AG09309 (cell line): ENCODE measurements at regions not wholly inside any gene's neighbourhood (a gene's known extent, or its start where the extent isn't known, plus 50 kb on each side); places are given as distances from the start of the nearest gene placed in this dataset.
A peak's percentile ranks its signal among the peaks of the same experiment; 100 is the strongest.

Experiments
- DNase-seq: peaks from one replicate; pipeline ENCODE4 v3.0.0-alpha.2; 2010; ENCODE audit warnings: low read depth
- H3K4me3 ChIP-seq: 2 replicates; pipeline ENCODE4 v1.5.1; 2011; ENCODE audit warnings: mild to moderate bottlenecking, low read depth, low read length, moderate library complexity; ENCODE audit not compliant: control insufficient read depth
- TF ChIP-seq, protein P1 (sequence below): IDR thresholded peaks from 2 replicates; pipeline ENCODE4 v1.5.1; 2011; ENCODE audit warnings: mild to moderate bottlenecking, low read depth, low read length, inconsistent platforms; ENCODE audit not compliant: insufficient read depth, control insufficient read depth; ENCODE audit errors: missing control alignments

- H3K4me3 ChIP-seq: no peak overlapping the region
- DNase-seq: no peak
- TF ChIP-seq, protein P1, sequence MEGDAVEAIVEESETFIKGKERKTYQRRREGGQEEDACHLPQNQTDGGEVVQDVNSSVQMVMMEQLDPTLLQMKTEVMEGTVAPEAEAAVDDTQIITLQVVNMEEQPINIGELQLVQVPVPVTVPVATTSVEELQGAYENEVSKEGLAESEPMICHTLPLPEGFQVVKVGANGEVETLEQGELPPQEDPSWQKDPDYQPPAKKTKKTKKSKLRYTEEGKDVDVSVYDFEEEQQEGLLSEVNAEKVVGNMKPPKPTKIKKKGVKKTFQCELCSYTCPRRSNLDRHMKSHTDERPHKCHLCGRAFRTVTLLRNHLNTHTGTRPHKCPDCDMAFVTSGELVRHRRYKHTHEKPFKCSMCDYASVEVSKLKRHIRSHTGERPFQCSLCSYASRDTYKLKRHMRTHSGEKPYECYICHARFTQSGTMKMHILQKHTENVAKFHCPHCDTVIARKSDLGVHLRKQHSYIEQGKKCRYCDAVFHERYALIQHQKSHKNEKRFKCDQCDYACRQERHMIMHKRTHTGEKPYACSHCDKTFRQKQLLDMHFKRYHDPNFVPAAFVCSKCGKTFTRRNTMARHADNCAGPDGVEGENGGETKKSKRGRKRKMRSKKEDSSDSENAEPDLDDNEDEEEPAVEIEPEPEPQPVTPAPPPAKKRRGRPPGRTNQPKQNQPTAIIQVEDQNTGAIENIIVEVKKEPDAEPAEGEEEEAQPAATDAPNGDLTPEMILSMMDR: no peak
These were observed 62.2 kb upstream of the KIF26B start for GRCh38 chr1:245092638-245092976.

DNA sequence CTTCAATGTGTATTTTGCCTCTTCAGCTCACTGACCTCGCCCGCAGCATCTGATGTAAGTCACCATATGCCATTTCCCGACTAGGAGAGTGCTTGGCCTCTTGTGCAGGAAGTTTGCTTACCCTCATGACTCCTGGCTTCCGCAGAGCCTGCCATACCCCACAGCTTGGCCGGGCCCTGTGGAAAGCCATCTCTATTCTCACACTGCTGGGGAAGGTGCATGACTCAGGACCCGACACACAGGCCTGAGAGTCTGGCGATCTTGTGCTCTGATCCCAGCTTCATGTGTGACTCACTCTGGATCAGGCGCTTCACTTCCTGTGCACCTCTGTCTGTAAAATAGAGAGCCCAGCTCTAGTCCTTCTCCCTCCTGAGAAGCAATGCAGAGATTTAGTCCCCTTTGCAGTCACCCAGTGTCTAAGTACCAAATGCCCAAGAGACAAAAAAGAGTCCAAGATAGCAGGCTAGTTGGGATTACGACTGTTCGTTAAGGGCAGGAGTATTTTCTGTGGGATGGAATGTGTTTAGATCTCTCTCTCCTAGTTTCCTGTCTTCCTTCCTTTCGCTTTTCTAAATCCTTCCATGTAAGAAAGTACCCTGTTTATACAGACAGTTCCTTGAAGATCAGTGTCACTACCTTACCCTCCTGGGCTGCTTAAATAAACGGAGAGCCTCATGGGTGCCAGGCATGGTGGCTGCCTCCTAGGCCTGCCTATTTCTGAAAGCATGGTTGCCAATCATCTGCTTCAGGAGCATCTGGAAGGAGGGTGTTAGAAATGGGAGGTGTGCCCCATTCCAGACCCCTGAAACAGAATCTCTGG is 62.8 kb upstream of the KIF26B start:
- TF ChIP-seq, protein P1: no peak
- no peak overlapping the region for H3K4me3 ChIP-seq
- peak; percentile 86 for DNase-seq

DNA sequence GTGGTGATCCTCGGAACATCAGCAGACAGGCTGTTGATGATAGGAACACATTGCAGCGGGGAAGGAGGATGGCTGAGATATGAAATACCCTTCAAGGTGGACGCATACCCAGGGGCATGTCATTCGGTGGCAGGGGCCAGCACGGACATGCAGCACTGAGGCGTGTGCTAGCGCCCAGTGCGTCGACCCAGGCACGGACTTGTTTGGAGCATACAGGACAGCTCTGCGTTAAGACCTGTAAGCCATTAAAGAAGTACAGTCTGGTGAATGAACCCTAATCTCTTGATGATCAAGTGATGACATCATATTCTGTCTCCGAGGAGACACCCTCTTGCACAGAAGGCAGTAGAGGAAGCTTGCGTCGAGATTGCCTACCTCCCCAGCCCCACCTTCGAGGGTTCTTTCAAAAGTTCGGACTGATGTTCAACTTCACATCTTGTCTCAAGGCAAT is 63.6 kb upstream of the KIF26B start:
- DNase-seq: no peak
- no peak overlapping the region for H3K4me3 ChIP-seq
- TF ChIP-seq, protein P1: no peak

DNA sequence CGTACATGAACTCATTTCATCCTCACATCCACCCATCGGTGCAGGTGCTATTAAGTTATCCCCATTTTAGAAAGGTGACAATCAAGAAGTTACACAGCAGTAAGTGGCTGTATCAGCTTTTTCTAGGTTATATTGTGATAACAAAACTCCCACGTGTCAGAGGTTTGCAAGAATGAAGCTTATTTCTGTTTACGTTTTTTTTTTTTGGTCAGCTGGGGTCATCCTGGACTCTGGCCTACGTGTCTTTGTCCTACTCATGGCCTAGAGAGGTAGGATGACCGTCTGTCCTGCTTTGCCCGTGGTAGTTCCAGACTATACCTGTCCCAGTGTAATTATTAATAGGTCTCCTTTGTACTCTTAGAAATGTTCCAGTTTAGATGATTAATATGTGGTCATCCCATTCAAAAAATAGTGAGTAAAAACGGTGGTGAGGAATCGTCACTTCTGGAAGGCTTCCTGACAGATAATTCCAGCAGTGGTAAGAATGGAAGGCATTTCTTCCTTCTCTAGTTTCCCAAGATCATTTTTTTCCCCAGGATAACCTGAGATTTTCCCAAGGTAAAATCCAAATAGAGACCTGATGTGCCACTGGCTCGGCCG is 64.2 kb upstream of the KIF26B start:
- DNase-seq: no peak
- H3K4me3 ChIP-seq: no peak overlapping the region
- TF ChIP-seq, protein P1: no peak

DNA sequence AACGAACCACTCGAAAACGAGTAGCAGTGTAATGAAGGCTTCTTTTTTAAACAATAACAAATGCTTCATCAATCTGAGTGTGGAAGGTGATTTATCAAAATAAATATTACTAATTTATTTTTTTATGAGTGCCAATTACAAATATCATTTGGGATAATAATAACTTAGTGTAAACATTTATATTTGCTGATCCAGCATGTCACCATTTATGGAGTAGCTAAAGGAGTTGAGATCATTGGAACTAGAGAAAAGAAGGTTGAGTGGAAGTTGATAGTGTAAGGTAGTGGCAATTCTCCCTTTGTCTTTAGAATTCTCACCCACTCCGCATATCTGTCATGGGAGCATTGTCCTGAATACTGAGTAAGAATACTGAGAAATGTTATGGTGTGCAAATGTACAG is 67.1 kb upstream of the KIF26B start:
- TF ChIP-seq, protein P1: no peak
- no peak for DNase-seq
- no peak overlapping the region for H3K4me3 ChIP-seq

GRCh38 chr1:245086389-245086969 is 68.3 kb upstream of the KIF26B start:
- TF ChIP-seq, protein P1: no peak
- H3K4me3 ChIP-seq: no peak overlapping the region
- DNase-seq: no peak
